K562 (cell line): ENCODE measurements at regions not wholly inside any gene's neighbourhood (a gene's known extent, or its start where the extent isn't known, plus 50 kb on each side); places are given as distances from the start of the nearest gene placed in this dataset.

Source experiments
- ATAC-seq: fragments of 200-7000 bp; cut with Tn5 transposase; 3 replicates; pipeline ENCODE4 v1.9.1; 2020; ENCODE audit warnings: moderate library complexity
- BruUV-seq: library from RNA; stranded (reverse); fragments of 400-500 nt; replicated peaks from 2 replicates; lab custom pipeline; 2021; lab: Mats Ljungman, UMichigan
- CTCF ChIA-PET: fragments of 300-600 bp; formaldehyde crosslinking; extraction: SDS; loops from one replicate; lab custom pipeline; 2021; ENCODE audit warnings: low intra/inter-chr PET ratio; lab: Yijun Ruan, JAX
- POLR2A ChIA-PET: fragments of 300-600, 350-650 bp; sonication (Branson Sonifier 250); formaldehyde crosslinking; extraction: SDS; loops from one replicate; lab custom pipeline; 2021; ENCODE audit warnings: antibody characterized with exemption, inconsistent platforms; lab: Yijun Ruan, JAX
- DNase-seq, 4 experiments: peaks; one replicate each; pipeline versions ENCODE4 v3.0.0 to v3.0.0-alpha.2; 2011 to 2018; ENCODE audit warnings: low spot score in 3 of 4, mixed read lengths in 3 of 4; ENCODE audit errors: extremely low read depth in 1 of 4
- FAIRE-seq: peaks from 2 replicates; lab custom pipeline; 2011; peaks lifted over from hg19 to GRCh38; lab: Jason Lieb, UNC
- H2AFZ ChIP-seq: 2 replicates; pipeline ENCODE4 v1.6.0; 2011; ENCODE audit warnings: low read depth, low read length, control low read depth, inconsistent platforms
- H3K27ac ChIP-seq: fragments of 200-600 bp; 3 replicates; pipeline ENCODE4 v1.8.0; 2011; ENCODE audit warnings: low read depth, mild to moderate bottlenecking, control low read depth, inconsistent platforms, low read length, moderate library complexity, mixed read lengths; ENCODE audit errors: extremely low read depth
- H3K27me3 ChIP-seq, 2 experiments: fragments of 300-600 bp in 1 of 2; 2 replicates in 1 of 2; 3 replicates in 1 of 2; pipeline versions ENCODE4 v1.6.0 to v1.8.0; 2011; ENCODE audit warnings: inconsistent platforms in 2 of 2, low read length in 2 of 2, mild to moderate bottlenecking in 1 of 2, mixed read lengths in 1 of 2, moderate library complexity in 1 of 2; ENCODE audit not compliant: control insufficient read depth in 2 of 2, insufficient read depth in 2 of 2
- H3K36me3 ChIP-seq: fragments of 300-600 bp; 3 replicates; pipeline ENCODE4 v1.8.0; 2011; ENCODE audit warnings: mild to moderate bottlenecking, low read length, inconsistent platforms; ENCODE audit not compliant: control insufficient read depth, insufficient read depth
- H3K4me1 ChIP-seq, 2 experiments: fragments of 200-600 bp in 1 of 2; replicated peaks in 1 of 2; 2 replicates in 1 of 2; 3 replicates in 1 of 2; pipeline versions ENCODE4 v1.5.1 to v1.8.0; 2011; ENCODE audit warnings: inconsistent platforms in 2 of 2, low read length in 2 of 2, mild to moderate bottlenecking in 1 of 2, mixed read lengths in 1 of 2, moderate library complexity in 1 of 2; ENCODE audit not compliant: control insufficient read depth in 2 of 2, insufficient read depth in 2 of 2
- H3K4me2 ChIP-seq: 2 replicates; pipeline ENCODE4 v1.6.1; 2011; ENCODE audit warnings: low read length, control low read depth, inconsistent platforms, mixed read lengths; ENCODE audit not compliant: insufficient read depth
- H3K4me3 ChIP-seq: fragments of 200-600 bp; sonication (generic), shearing (Covaris generic); 2 replicates; pipeline ENCODE4 v1.5.1; 2016; ENCODE audit warnings: control low read depth, inconsistent platforms
- H3K79me2 ChIP-seq: fragments of 200-600 bp; 3 replicates; pipeline ENCODE4 v1.8.0; 2011; ENCODE audit warnings: low read length, inconsistent platforms; ENCODE audit not compliant: control insufficient read depth, insufficient read depth
- H3K9ac ChIP-seq, 2 experiments: 2 replicates each; pipeline versions ENCODE4 v1.6.0 to v1.6.1; 2011; ENCODE audit warnings: low read depth in 2 of 2, low read length in 2 of 2, control low read depth in 1 of 2, inconsistent platforms in 1 of 2, mild to moderate bottlenecking in 1 of 2, mixed read lengths in 1 of 2; ENCODE audit not compliant: insufficient read depth in 1 of 2
- H3K9me1 ChIP-seq: one replicate; pipeline ENCODE4 v1.6.0; 2011; ENCODE audit warnings: inconsistent platforms, mild to moderate bottlenecking, low read length, moderate library complexity; ENCODE audit not compliant: control insufficient read depth, insufficient read depth
- H3K9me3 ChIP-seq: replicated peaks from 2 replicates; pipeline ENCODE4 v1.5.1; 2011; ENCODE audit warnings: low read depth, low read length, inconsistent platforms; ENCODE audit not compliant: control insufficient read depth, insufficient read depth
- H4K20me1 ChIP-seq: replicated peaks from 2 replicates; pipeline ENCODE4 v1.6.1; 2011; ENCODE audit warnings: low read length, inconsistent platforms, mixed read lengths; ENCODE audit not compliant: control insufficient read depth, insufficient read depth
- ARID4B ChIP-seq: sonication (generic); formaldehyde crosslinking; IDR thresholded peaks from 2 replicates; pipeline ENCODE4 v1.8.0; 2022; ENCODE audit warnings: mild to moderate bottlenecking, missing genetic modification reagents
- CUX1 ChIP-seq: fragments of 200-800 bp; sonication (Bioruptor generic); IDR thresholded peaks from 2 replicates; pipeline ENCODE4 v1.6.1; 2016; ENCODE audit warnings: missing genetic modification characterization, missing compliant biosample characterization
- SAP30 ChIP-seq: fragments of 200-600 bp; sonication (generic); IDR thresholded peaks from 2 replicates; pipeline ENCODE4 v1.6.1; 2012; ENCODE audit warnings: borderline replicate concordance, low read depth, mild to moderate bottlenecking, moderate library complexity, low read length, control low read depth, inconsistent platforms; ENCODE audit not compliant: insufficient read depth, poor library complexity, severe bottlenecking
- SRSF9 ChIP-seq: fragments of 200-400 bp; formaldehyde crosslinking; IDR thresholded peaks from 2 replicates; pipeline ENCODE4 v1.6.1; 2017; ENCODE audit warnings: low read depth, low read length, borderline replicate concordance
- TCF3 ChIP-seq: sonication (generic); formaldehyde crosslinking; IDR thresholded peaks from 2 replicates; pipeline ENCODE4 v1.4.0; 2020; ENCODE audit warnings: mild to moderate bottlenecking, missing genetic modification reagents
- ZNF609 ChIP-seq: sonication (generic); formaldehyde crosslinking; IDR thresholded peaks from 2 replicates; pipeline ENCODE4 v1.8.1; 2023; ENCODE audit warnings: missing genetic modification reagents, mild to moderate bottlenecking, borderline replicate concordance
- WGBS: fragments of 100-300 bp; shearing (Covaris generic); methylation state at CpG from one replicate; pipeline ENCODE4 v1.1.6; 2016; ENCODE audit warnings: low coverage, mixed read lengths; ENCODE audit not compliant: insufficient coverage; ENCODE audit errors: missing lambda C conversion rate; 5-methylcytosine and 5-hydroxymethylcytosine counted together
- in situ Hi-C: fragments of 300-500 bp; cut with MboI; formaldehyde crosslinking; loops from 4 replicates; pipeline ENCODE4 v1.15.0; 2018; ENCODE audit warnings: inconsistent platforms, mixed read lengths
- intact Hi-C: fragments of 100-400 bp; cut with micrococcal nuclease; formaldehyde crosslinking; loops from 2 replicates; pipeline ENCODE4 v1.14.2; 2022

GRCh38 chr1:188769936-188770335 lies 1707.7 kb downstream of the BRINP3 start:
- Histone ChIP-seq H3K9ac (no peak overlapping the region), H3K27me3 (no peaks in the 10 kb centered on the region), H3K4me1 (no peaks in the 10 kb centered on the region), H3K4me2 (no peak overlapping the region), H3K36me3 (no peaks in the 10 kb centered on the region), H3K27ac (no peak overlapping the region), H3K4me3 (no peak overlapping the region), H3K9me3 (no peaks in the 10 kb centered on the region), H3K9me1 (no peaks in the 10 kb centered on the region), H2AFZ (no peak overlapping the region), H3K79me2 (no peaks in the 10 kb centered on the region), H4K20me1 (no peaks in the 10 kb centered on the region)
- no peak for DNase-seq
- intact Hi-C loops (no loop called here), in situ Hi-C loops (no loop called here)
- no peak for ATAC-seq
- WGBS, result 0% methylated on average over 1 of the region's 1 CpG
- POLR2A ChIA-PET, result no interaction called here
- CTCF ChIA-PET, result no interaction called here
- no TSS peak for BruUV-seq
- FAIRE-seq, result no peak
- no peak for TF ChIP-seq TCF3 (CRISPR knock-in tag)
- TF ChIP-seq ZNF609, result no peak
- no peak for TF ChIP-seq ARID4B
- no peak for TF ChIP-seq SAP30
- TF ChIP-seq CUX1 (CRISPR knock-in tag), result no peak
- no peak for TF ChIP-seq SRSF9
